Coronary artery (tissue), 2 donors: ENCODE measurements at regions not wholly inside any gene's neighbourhood (a gene's known extent, or its start where the extent isn't known, plus 50 kb on each side); places are given as distances from the start of the nearest gene placed in this dataset.

Experiments used
- DNase-seq: peaks from one replicate; pipeline ENCODE4 v3.0.0-alpha.2; 2017; ENCODE audit warnings: low spot score
- H3K27ac ChIP-seq, 2 donors: fragments of 200-600 bp; sonication (generic); one replicate each; pipeline ENCODE4 v1.5.1; 2016 to 2019
- H3K4me3 ChIP-seq: fragments of 200-600 bp; sonication (generic); 2 replicates; pipeline ENCODE4 v1.5.1; 2016; ENCODE audit warnings: mild to moderate bottlenecking, moderate library complexity
- CTCF ChIP-seq: fragments of 200-600 bp; sonication (generic); IDR thresholded peaks from one replicate; pipeline ENCODE4 v1.5.1; 2019; ENCODE audit warnings: antibody characterized with exemption

GRCh38 chr5:66475731-66476130, 120.5 kb upstream of the MAST4 start:
- TF ChIP-seq CTCF = no peak
- Histone ChIP-seq H3K4me3 (no peak overlapping the region), H3K27ac (no peak overlapping the region)
- DNase-seq = no peak

GRCh38 chr5:66477596-66477995, 118.6 kb upstream of the MAST4 start:
- no peak for DNase-seq
- H3K27ac ChIP-seq = no peak overlapping the region
- H3K4me3 ChIP-seq = no peak overlapping the region
- no peak for TF ChIP-seq CTCF

- TF ChIP-seq CTCF = no peak
- no peak for DNase-seq
- H3K4me3 ChIP-seq = no peak overlapping the region
These were observed 101.8 kb upstream of the MAST4 start for GRCh38 chr5:66494437-66494836.

GRCh38 chr5:66498791-66499207, 97.4 kb upstream of the MAST4 start:
- no peak for DNase-seq
- no peak for TF ChIP-seq CTCF
- Histone ChIP-seq H3K4me3 (no peak overlapping the region), H3K27ac (no peak overlapping the region)

More at GRCh38 chr5:66494437-66494836, 101.8 kb upstream of the MAST4 start:
- H3K27ac ChIP-seq = no peak overlapping the region

GRCh38 chr5:66503203-66503789, 92.9 kb upstream of the MAST4 start:
- no peak for TF ChIP-seq CTCF
- Histone ChIP-seq H3K27ac (no peak overlapping the region), H3K4me3 (no peak overlapping the region)
- no peak for DNase-seq

GRCh38 chr5:66507106-66507505, 89.1 kb upstream of the MAST4 start:
- TF ChIP-seq CTCF = no peak
- DNase-seq = no peak
- Histone ChIP-seq H3K4me3 (no peak overlapping the region), H3K27ac (no peak overlapping the region)

GRCh38 chr5:66511491-66511890, 84.7 kb upstream of the MAST4 start:
- Histone ChIP-seq H3K27ac (no peak overlapping the region), H3K4me3 (no peak overlapping the region)
- DNase-seq = no peak
- no peak for TF ChIP-seq CTCF
